HG03280 (cell line): ENCODE measurements at regions not wholly inside any gene's neighbourhood (a gene's known extent, or its start where the extent isn't known, plus 50 kb on each side); places are given as distances from the start of the nearest gene placed in this dataset.

Experiments
- ATAC-seq: cut with Tn5 transposase; IDR thresholded peaks from one replicate; pipeline ENCODE4 v1.9.1; 2021; ENCODE audit warnings: mild to moderate bottlenecking, moderate library complexity; ENCODE audit not compliant: unreplicated experiment

GRCh38 chr13:70347947-70348620 is 239.8 kb upstream of the KLHL1 start:
- no peak for ATAC-seq

- no peak for ATAC-seq
Measured at GRCh38 chr13:70339738-70340137, 231.5 kb upstream of the KLHL1 start.

DNA sequence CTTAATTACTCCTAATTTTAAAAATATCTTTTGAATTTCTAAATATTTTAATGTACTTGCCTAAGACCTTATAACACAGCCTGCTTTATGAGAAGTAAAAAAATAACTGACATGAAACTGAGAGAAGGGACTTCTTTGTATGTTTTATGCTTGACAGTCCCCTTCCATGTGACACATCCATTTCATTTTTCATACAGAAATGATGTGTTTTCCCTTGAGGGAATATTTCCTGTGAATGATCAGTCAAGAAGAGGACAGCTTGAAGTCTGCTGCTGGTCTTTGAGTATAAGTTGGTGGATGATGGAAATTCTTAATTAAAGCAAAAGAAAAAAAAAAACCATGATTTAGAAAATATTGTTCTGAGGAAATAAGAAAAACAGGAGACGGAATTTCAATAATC is 230.4 kb upstream of the KLHL1 start:
- no peak for ATAC-seq

DNA sequence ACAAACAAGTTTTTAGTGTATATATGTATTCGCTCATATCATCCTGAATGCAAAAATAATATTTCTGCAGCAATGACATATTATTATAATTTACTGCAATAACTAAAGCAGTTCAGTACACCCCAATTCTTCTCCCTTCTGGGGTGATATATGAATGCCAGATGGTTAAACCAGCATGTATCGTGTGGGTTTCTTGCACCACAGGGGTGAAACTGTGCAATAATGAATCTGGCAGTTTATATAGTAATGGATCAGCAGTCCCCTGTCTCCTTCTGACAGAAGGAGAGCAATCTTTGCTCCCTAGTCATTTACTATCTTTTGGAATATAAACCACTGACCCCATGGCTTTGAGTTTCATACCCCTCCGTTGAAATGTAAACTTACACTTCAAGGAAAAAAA is 228.6 kb upstream of the KLHL1 start:
- ATAC-seq = no peak

DNA sequence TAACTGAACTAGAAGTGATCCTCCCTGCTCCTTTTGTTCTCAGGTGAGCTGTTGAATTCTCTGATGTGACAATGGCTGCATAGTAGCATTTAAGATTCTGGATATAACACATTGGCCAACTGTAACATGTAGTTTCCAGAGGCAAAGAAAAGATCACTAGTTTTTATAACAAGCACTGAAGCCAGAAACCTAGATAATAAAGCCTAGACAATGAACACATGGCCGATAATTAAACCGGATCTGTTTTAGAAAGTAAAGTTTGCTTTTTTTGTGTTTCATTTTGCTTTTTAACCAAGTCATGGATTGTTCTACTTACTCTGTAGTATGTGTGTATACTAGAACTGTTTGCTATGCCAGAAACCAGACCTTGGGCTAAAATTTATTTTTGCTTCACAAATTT is 225.5 kb upstream of the KLHL1 start:
- no peak for ATAC-seq

DNA sequence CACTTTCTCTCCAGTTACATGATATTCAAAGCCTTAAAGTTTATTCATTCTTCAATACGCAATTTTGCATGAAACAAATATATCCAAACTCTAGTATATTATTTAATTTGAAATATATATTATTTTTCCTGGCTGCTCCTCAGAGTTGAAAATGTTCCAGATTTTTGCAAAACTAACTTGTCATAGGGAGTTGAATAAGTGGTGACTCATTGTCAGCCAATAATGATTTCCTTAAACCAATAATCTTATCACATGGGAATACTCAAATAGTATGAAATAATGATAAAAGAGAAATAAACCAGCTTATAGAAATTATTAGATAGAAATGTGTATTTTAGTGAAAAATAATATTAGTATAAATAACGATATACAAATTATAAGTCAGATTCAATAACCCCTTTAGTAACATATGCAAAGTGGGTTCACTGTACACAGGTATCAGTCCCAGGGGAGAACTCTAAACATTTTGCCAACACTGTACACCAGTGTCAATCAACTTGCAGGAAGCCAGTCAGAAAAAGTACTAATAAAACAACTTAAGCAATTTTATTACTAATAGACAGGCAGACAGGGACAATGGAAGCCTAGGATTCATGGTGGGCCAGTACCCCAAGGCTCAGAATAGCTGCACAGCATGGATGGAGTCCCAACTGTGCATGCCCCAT is 222.6 kb upstream of the KLHL1 start:
- ATAC-seq = no peak

GRCh38 chr13:70324519-70324918 is 216.3 kb upstream of the KLHL1 start:
- no peak for ATAC-seq

GRCh38 chr13:70311191-70311590 is 202.9 kb upstream of the KLHL1 start:
- no peak for ATAC-seq

- ATAC-seq = no peak
Measured at GRCh38 chr13:70310396-70311119, 202.3 kb upstream of the KLHL1 start.

GRCh38 chr13:70297189-70297616 is 189.0 kb upstream of the KLHL1 start:
- no peak for ATAC-seq

DNA sequence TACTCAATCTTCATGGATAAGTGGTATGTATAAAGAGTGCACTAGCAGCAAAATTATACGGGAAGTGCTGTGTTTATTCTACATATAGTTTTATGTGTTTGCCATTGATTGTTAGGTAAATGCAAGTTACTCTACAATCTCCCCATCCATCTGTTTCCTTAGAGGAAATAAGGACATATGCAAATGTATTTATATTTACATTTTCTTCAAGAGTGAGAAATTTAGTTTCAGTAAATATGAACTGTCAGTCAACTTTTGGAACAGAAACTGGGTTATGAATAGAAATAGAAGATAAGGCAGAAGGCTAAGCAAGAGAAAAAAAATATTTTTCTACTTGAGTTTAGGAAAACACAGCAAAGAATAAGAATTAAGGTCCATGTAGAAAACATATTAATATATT is 176.1 kb upstream of the KLHL1 start:
- no peak for ATAC-seq

- ATAC-seq = no peak
Measured at GRCh38 chr13:70275841-70276240, 167.6 kb upstream of the KLHL1 start.

GRCh38 chr13:70255406-70255991 is 147.2 kb upstream of the KLHL1 start:
- ATAC-seq = no peak

- no peak for ATAC-seq
Measured at GRCh38 chr13:70253834-70254233, 145.6 kb upstream of the KLHL1 start.

GRCh38 chr13:70253411-70253810 is 145.2 kb upstream of the KLHL1 start:
- ATAC-seq = no peak

GRCh38 chr13:70249332-70250064 is 141.2 kb upstream of the KLHL1 start:
- no peak for ATAC-seq

DNA sequence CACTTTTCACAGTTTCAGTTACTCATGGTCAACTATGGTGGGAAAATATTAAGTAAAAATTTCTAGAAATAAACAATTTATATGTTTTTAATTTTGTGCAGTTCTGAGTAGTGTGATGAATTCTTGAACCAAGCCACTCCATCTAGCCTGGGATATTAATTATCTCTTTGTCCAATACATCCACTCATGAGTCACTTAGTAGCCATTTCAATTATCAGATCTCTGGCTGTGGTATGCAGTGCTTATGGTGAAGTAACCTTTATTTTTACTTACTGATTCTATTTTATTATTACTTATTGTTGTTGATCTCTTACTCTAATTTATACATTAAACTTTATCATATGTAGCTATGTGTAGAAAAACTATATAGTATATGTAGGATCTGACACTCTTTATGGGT is 128.9 kb upstream of the KLHL1 start:
- ATAC-seq = no peak

GRCh38 chr13:70235565-70235964 is 127.3 kb upstream of the KLHL1 start:
- ATAC-seq = no peak

DNA sequence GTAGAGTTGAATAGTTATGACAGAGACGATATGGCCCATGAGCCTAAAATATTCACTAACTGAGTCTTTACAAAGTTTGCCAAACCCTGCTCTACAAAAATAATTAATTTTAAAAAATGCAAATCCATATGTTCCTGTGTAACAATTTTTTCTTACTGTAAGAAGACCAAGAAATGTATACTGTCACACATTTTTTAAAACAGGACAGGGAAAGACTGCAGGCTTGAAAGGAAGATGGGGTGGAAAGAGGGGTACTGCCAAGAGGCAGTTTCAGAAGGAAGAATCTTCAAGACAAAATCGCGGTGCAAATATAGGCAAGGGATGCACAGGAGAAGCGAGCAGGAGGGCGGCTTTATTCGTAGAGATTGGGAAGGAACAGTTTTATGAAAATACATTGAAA is 115.7 kb upstream of the KLHL1 start:
- ATAC-seq = no peak

GRCh38 chr13:70222926-70223325 is 114.7 kb upstream of the KLHL1 start:
- ATAC-seq = no peak

GRCh38 chr13:70218618-70219017 is 110.4 kb upstream of the KLHL1 start:
- no peak for ATAC-seq
